Aorta (tissue), 5 donors: ENCODE measurements at regions not wholly inside any gene's neighbourhood (a gene's known extent, or its start where the extent isn't known, plus 50 kb on each side); places are given as distances from the start of the nearest gene placed in this dataset.
A peak's percentile ranks its signal among the peaks of the same experiment; 100 is the strongest.

Source experiments
- ATAC-seq: fragments of 200-7000 bp; cut with Tn5 transposase; one replicate; pipeline ENCODE4 v1.9.1; 2022; ENCODE audit warnings: moderate library complexity; ENCODE audit not compliant: low FRiP score
- DNase-seq, 2 donors: peaks; one replicate each; pipeline ENCODE4 v3.0.0-alpha.2; 2020
- H3K27ac ChIP-seq, 2 donors: one replicate each; pipeline ENCODE4 v1.5.1; 2013; ENCODE audit warnings: low read length in 2 of 2, mild to moderate bottlenecking in 2 of 2, moderate library complexity in 2 of 2, control low read depth in 1 of 2, inconsistent platforms in 1 of 2, low read depth in 1 of 2
- H3K27me3 ChIP-seq, 2 donors: one replicate each; pipeline ENCODE4 v1.6.1; 2013; ENCODE audit warnings: control low read depth in 1 of 2, low read length in 1 of 2, mild to moderate bottlenecking in 1 of 2, moderate library complexity in 1 of 2; ENCODE audit not compliant: insufficient read depth in 2 of 2, control insufficient read depth in 1 of 2
- H3K36me3 ChIP-seq, 2 donors: one replicate each; pipeline ENCODE4 v1.6.1; 2013; ENCODE audit warnings: control low read depth in 1 of 2, low read length in 1 of 2, mild to moderate bottlenecking in 1 of 2; ENCODE audit not compliant: insufficient read depth in 2 of 2, control insufficient read depth in 1 of 2
- H3K4me1 ChIP-seq, 2 donors: one replicate each; pipeline ENCODE4 v1.6.1; 2013; ENCODE audit warnings: low read length in 2 of 2, control low read depth in 1 of 2, mild to moderate bottlenecking in 1 of 2, moderate library complexity in 1 of 2; ENCODE audit not compliant: insufficient read depth in 2 of 2, control insufficient read depth in 1 of 2
- H3K4me3 ChIP-seq, 2 donors: one replicate each; pipeline ENCODE4 v1.5.1; 2013; ENCODE audit warnings: low read length in 2 of 2, control low read depth in 1 of 2, mild to moderate bottlenecking in 1 of 2
- H3K9me3 ChIP-seq: one replicate; pipeline ENCODE4 v1.6.1; 2013; ENCODE audit warnings: mild to moderate bottlenecking, low read length; ENCODE audit not compliant: control insufficient read depth
- WGBS, 2 donors: extraction: QIAGEN DNeasy Blood & Tissue Kit; methylation state at CpG; one replicate each; pipeline ENCODE4 v1.1.7; 2013; 5-methylcytosine and 5-hydroxymethylcytosine counted together
- intact Hi-C, 2 donors: fragments of 100-400 bp; cut with DNase I; formaldehyde crosslinking; loops; one replicate each; pipeline versions ENCODE4 v1.14.2 to v1.15.0; 2022
- donor health status: healthy with polysubstance abuse.
- donor health status: Bipolar disorder and iron deficiency.
- donor health status: DM: no; HTN: no; CAD: no.
- donor health status: DM: no; HTN: no; CAD: no.
- donor health status: DM: yes; HTN: yes; CAD: no.

- H3K27me3 ChIP-seq = no peaks in the 10 kb centered on the region
Measured at GRCh38 chr5:114010362-114010761, 351.5 kb upstream of the KCNN2 start.

GRCh38 chr5:114018186-114018585 is 343.7 kb upstream of the KCNN2 start:
- intact Hi-C loops = no loop called here

More at GRCh38 chr5:114010362-114010761, 351.5 kb upstream of the KCNN2 start:
- Histone ChIP-seq H3K27ac (no peak overlapping the region), H3K36me3 (no peaks in the 10 kb centered on the region), H3K4me1 (no peaks in the 10 kb centered on the region), H3K9me3 (no peaks in the 10 kb centered on the region), H3K4me3 (no peak overlapping the region)
- DNase-seq (no peak), ATAC-seq (no peak)
- intact Hi-C loops = no loop called here
- WGBS, 2 donors = 40 to 48% methylated on average over 2 of the region's 2 CpGs

GRCh38 chr5:114038756-114039155 is 323.1 kb upstream of the KCNN2 start:
- H3K36me3 ChIP-seq = no peaks in the 10 kb centered on the region
- DNase-seq (no peak), ATAC-seq (no peak)
- no peak overlapping the region for H3K4me3 ChIP-seq
- no peaks in the 10 kb centered on the region for H3K27me3 ChIP-seq
- intact Hi-C loops = no loop called here
- whole genome bisulfite sequencing, 2 donors = 65 to 72% methylated on average over 2 of the region's 2 CpGs
- H3K9me3 ChIP-seq = no peaks in the 10 kb centered on the region
- H3K27ac ChIP-seq = no peak overlapping the region
- no peaks in the 10 kb centered on the region for H3K4me1 ChIP-seq

More at GRCh38 chr5:114018186-114018585, 343.7 kb upstream of the KCNN2 start:
- no peaks in the 10 kb centered on the region for H3K27me3 ChIP-seq
- peaks cover 2% of the 10 kb centered on the region for H3K9me3 ChIP-seq
- no peak for ATAC-seq
- H3K4me3 ChIP-seq = no peak overlapping the region
- no peaks in the 10 kb centered on the region for H3K36me3 ChIP-seq
- DNase-seq = no peak
- no peaks in the 10 kb centered on the region for H3K4me1 ChIP-seq
- 59 to 60% methylated on average over 4 of the region's 4 CpGs for WGBS, 2 donors
- H3K27ac ChIP-seq = no peak overlapping the region

- Histone ChIP-seq H3K4me3 (no peak overlapping the region), H3K27ac (no peak overlapping the region), H3K27me3 (no peaks in the 10 kb centered on the region), H3K9me3 (no peaks in the 10 kb centered on the region), H3K36me3 (no peaks in the 10 kb centered on the region), H3K4me1 (no peaks in the 10 kb centered on the region)
- ATAC-seq (no peak), DNase-seq (no peak)
- 68 to 70% methylated on average over 2 of the region's 2 CpGs for WGBS, 2 donors
- intact Hi-C loops = no loop called here
Measured at GRCh38 chr5:114050087-114050486, 311.8 kb upstream of the KCNN2 start.

- H3K9me3 ChIP-seq = no peaks in the 10 kb centered on the region
- H3K4me1 ChIP-seq = no peaks in the 10 kb centered on the region
- no peaks in the 10 kb centered on the region for H3K36me3 ChIP-seq
- DNase-seq = no peak
- intact Hi-C loops = no loop called here
- no peak overlapping the region for H3K4me3 ChIP-seq
- H3K27me3 ChIP-seq = no peaks in the 10 kb centered on the region
- no peak overlapping the region for H3K27ac ChIP-seq
- no peak for ATAC-seq
- 92 to 94% methylated on average over 4 of the region's 4 CpGs for WGBS, 2 donors
Measured at GRCh38 chr5:114053372-114053771, 308.5 kb upstream of the KCNN2 start.

- 50 to 52% methylated on average over 3 of the region's 3 CpGs for WGBS, 2 donors
- Histone ChIP-seq H3K27ac (no peak overlapping the region), H3K4me3 (no peak overlapping the region), H3K27me3 (no peaks in the 10 kb centered on the region), H3K4me1 (no peaks in the 10 kb centered on the region), H3K9me3 (no peaks in the 10 kb centered on the region), H3K36me3 (no peaks in the 10 kb centered on the region)
- DNase-seq (no peak), ATAC-seq (no peak)
- intact Hi-C loops = no loop called here
Measured at GRCh38 chr5:114054594-114054993, 307.3 kb upstream of the KCNN2 start.

GRCh38 chr5:114055318-114056184 is 306.3 kb upstream of the KCNN2 start:
- WGBS, 2 donors = 0 to 1% methylated on average over 42 to 60 of the region's 60 CpGs
- H3K9me3 ChIP-seq = no peaks in the 10 kb centered on the region
- H3K4me3 ChIP-seq = peak overlapping the region; percentile 7 to 56
- peak; percentile 53 to 75 for DNase-seq
- H3K4me1 ChIP-seq = no peaks in the 10 kb centered on the region
- H3K27ac ChIP-seq = no peak overlapping the region
- H3K36me3 ChIP-seq = no peaks in the 10 kb centered on the region
- no peaks in the 10 kb centered on the region for H3K27me3 ChIP-seq
- intact Hi-C loops = no loop called here
- peak; percentile 59 for ATAC-seq

GRCh38 chr5:114056185-114056538 is 305.7 kb upstream of the KCNN2 start:
- WGBS, 2 donors = 13 to 15% methylated on average over 26 of the region's 26 CpGs
- H3K9me3 ChIP-seq = no peaks in the 10 kb centered on the region
- ATAC-seq (no peak), DNase-seq (no peak)
- H3K27ac ChIP-seq = no peak overlapping the region
- H3K36me3 ChIP-seq = no peaks in the 10 kb centered on the region
- H3K4me1 ChIP-seq = no peaks in the 10 kb centered on the region
- intact Hi-C loops = no loop called here
- no peaks in the 10 kb centered on the region for H3K27me3 ChIP-seq
- peak overlapping the region in 1 of 2 donors; percentile 56 for H3K4me3 ChIP-seq

- no peak overlapping the region for H3K27ac ChIP-seq
- no peaks in the 10 kb centered on the region for H3K36me3 ChIP-seq
- H3K4me1 ChIP-seq = no peaks in the 10 kb centered on the region
- no peak overlapping the region for H3K4me3 ChIP-seq
- H3K9me3 ChIP-seq = no peaks in the 10 kb centered on the region
- no peak for ATAC-seq
- DNase-seq = no peak
- intact Hi-C loops = no loop called here
- H3K27me3 ChIP-seq = no peaks in the 10 kb centered on the region
Measured at GRCh38 chr5:114060866-114061265, 301.0 kb upstream of the KCNN2 start.
